ENCODE measurements at regions not wholly inside any gene's neighbourhood (a gene's known extent, or its start where the extent isn't known, plus 50 kb on each side); places are given as distances from the start of the nearest gene placed in this dataset.
"Not testable (repeated sequence)": the region's sequence is repeated elsewhere in the genome, so short reads cannot be mapped to it uniquely, and the experiment has no call there.

GRCh38 chr1:215433237-215433636 lies 133.9 kb upstream of the KCTD3 start:
- H3K36me3 ChIP-seq = no peaks in the 10 kb centered on the region
- DNase-seq (ENCODE audit: low spot score in 2 of 2) = no peak
- H3K4me1 ChIP-seq = no peaks in the 10 kb centered on the region
- intact Hi-C loops (cut with DNase I; ENCODE audit: low total_unique reads) = no loop called here
- peaks cover 0 to 18% of the 10 kb centered on the region in 2 donors for H3K9me3 ChIP-seq
- no peaks in the 10 kb centered on the region for H3K27me3 ChIP-seq
- no peak for TF ChIP-seq CTCF (IDR thresholded peaks at IDR 0.05)
- no peak for TF ChIP-seq POLR2AphosphoS5 (IDR thresholded peaks at IDR 0.05)
- TF ChIP-seq POLR2A (IDR thresholded peaks at IDR 0.05) = no peak
- no peak overlapping the region for H3K4me3 ChIP-seq
- H3K27ac ChIP-seq = no peak overlapping the region

GRCh38 chr1:215439549-215439948 lies 127.6 kb upstream of the KCTD3 start:
- no peak overlapping the region for H3K27ac ChIP-seq
- TF ChIP-seq POLR2AphosphoS5 (IDR thresholded peaks at IDR 0.05) (no peak), POLR2A (IDR thresholded peaks at IDR 0.05) (no peak), CTCF (IDR thresholded peaks at IDR 0.05) (no peak)

GRCh38 chr1:215444715-215445414 lies 122.2 kb upstream of the KCTD3 start:
- Histone ChIP-seq H3K9me3 (peaks cover 0 to 17% of the 10 kb centered on the region in 2 donors), H3K4me1 (no peaks in the 10 kb centered on the region), H3K27ac (no peak overlapping the region), H3K36me3 (no peaks in the 10 kb centered on the region), H3K4me3 (no peak overlapping the region), H3K27me3 (no peaks in the 10 kb centered on the region)
- no peak for TF ChIP-seq POLR2A (IDR thresholded peaks at IDR 0.05)
- no peak for DNase-seq (ENCODE audit: low spot score in 2 of 2)
- intact Hi-C loops (cut with DNase I; ENCODE audit: low total_unique reads) = no loop called here

More at GRCh38 chr1:215439549-215439948, 127.6 kb upstream of the KCTD3 start:
- no peak for DNase-seq (ENCODE audit: low spot score in 2 of 2)
- intact Hi-C loops (cut with DNase I; ENCODE audit: low total_unique reads) = no loop called here
- Histone ChIP-seq H3K27me3 (no peaks in the 10 kb centered on the region), H3K9me3 (peaks cover 0 to 37% of the 10 kb centered on the region in 2 donors), H3K4me3 (no peak overlapping the region), H3K36me3 (no peaks in the 10 kb centered on the region), H3K4me1 (no peaks in the 10 kb centered on the region)

- H3K27ac ChIP-seq; DNase-seq (ENCODE audit: low spot score in 2 of 2); H3K9me3 ChIP-seq; intact Hi-C loops (cut with DNase I; ENCODE audit: low total_unique reads); H3K4me3 ChIP-seq; H3K4me1 ChIP-seq; H3K27me3 ChIP-seq; H3K36me3 ChIP-seq: not testable (repeated sequence)
Observed at GRCh38 chr1:215448014-215448413, 119.1 kb upstream of the KCTD3 start.

GRCh38 chr1:215449147-215449546 lies 118.0 kb upstream of the KCTD3 start:
- H3K9me3 ChIP-seq; H3K27ac ChIP-seq; H3K4me3 ChIP-seq; H3K4me1 ChIP-seq; H3K27me3 ChIP-seq; DNase-seq (ENCODE audit: low spot score in 2 of 2); intact Hi-C loops (cut with DNase I; ENCODE audit: low total_unique reads); H3K36me3 ChIP-seq: not testable (repeated sequence)

GRCh38 chr1:215453440-215453839 lies 113.7 kb upstream of the KCTD3 start:
- no peaks in the 10 kb centered on the region for H3K4me1 ChIP-seq
- H3K36me3 ChIP-seq = no peaks in the 10 kb centered on the region
- H3K27ac ChIP-seq = no peak overlapping the region
- intact Hi-C loops (cut with DNase I; ENCODE audit: low total_unique reads) = no loop called here
- H3K9me3 ChIP-seq = no peaks in the 10 kb centered on the region
- no peaks in the 10 kb centered on the region for H3K27me3 ChIP-seq
- TF ChIP-seq POLR2A (IDR thresholded peaks at IDR 0.05) = no peak
- TF ChIP-seq POLR2AphosphoS5 (IDR thresholded peaks at IDR 0.05) = no peak
- no peak for TF ChIP-seq CTCF (IDR thresholded peaks at IDR 0.05)
- no peak for DNase-seq (ENCODE audit: low spot score in 2 of 2)
- no peak overlapping the region for H3K4me3 ChIP-seq

GRCh38 chr1:215457213-215457612 lies 109.9 kb upstream of the KCTD3 start:
- Histone ChIP-seq H3K9me3 (no peaks in the 10 kb centered on the region), H3K27me3 (no peaks in the 10 kb centered on the region), H3K4me3 (no peak overlapping the region), H3K4me1 (no peaks in the 10 kb centered on the region), H3K27ac (no peak overlapping the region), H3K36me3 (no peaks in the 10 kb centered on the region)
- intact Hi-C loops (cut with DNase I; ENCODE audit: low total_unique reads) = no loop called here
- TF ChIP-seq POLR2A (IDR thresholded peaks at IDR 0.05) (no peak), CTCF (IDR thresholded peaks at IDR 0.05) (no peak), POLR2AphosphoS5 (IDR thresholded peaks at IDR 0.05) (no peak)
- no peak for DNase-seq (ENCODE audit: low spot score in 2 of 2)
